H9 (cell line): ENCODE measurements at regions not wholly inside any gene's neighbourhood (a gene's known extent, or its start where the extent isn't known, plus 50 kb on each side); places are given as distances from the start of the nearest gene placed in this dataset.

Source experiments
- DNase-seq: peaks from one replicate; pipeline ENCODE4 v3.0.0-alpha.2; 2017
- H2AFZ ChIP-seq: one replicate; pipeline ENCODE4 v1.6.1; 2013; ENCODE audit warnings: mild to moderate bottlenecking, low read length, control low read depth, moderate library complexity
- H2AK5ac ChIP-seq: 2 replicates; pipeline ENCODE4 v1.6.1; 2013; ENCODE audit warnings: low read length, control low read depth, mixed read lengths; ENCODE audit not compliant: insufficient read length
- H2BK120ac ChIP-seq: one replicate; pipeline ENCODE4 v1.6.1; 2013; ENCODE audit warnings: low read depth, mild to moderate bottlenecking, low read length, control low read depth, inconsistent platforms; ENCODE audit not compliant: poor library complexity, severe bottlenecking
- H2BK12ac ChIP-seq: 2 replicates; pipeline ENCODE4 v1.6.1; 2013; ENCODE audit warnings: low read length, control low read depth, mixed read lengths, low read depth; ENCODE audit not compliant: insufficient read length
- H2BK15ac ChIP-seq: 2 replicates; pipeline ENCODE4 v1.6.1; 2013; ENCODE audit warnings: low read depth, low read length, control low read depth
- H2BK20ac ChIP-seq: one replicate; pipeline ENCODE4 v1.6.1; 2013; ENCODE audit warnings: low read depth, mild to moderate bottlenecking, low read length, control low read depth, inconsistent platforms; ENCODE audit not compliant: poor library complexity, severe bottlenecking
- H2BK5ac ChIP-seq: 2 replicates; pipeline ENCODE4 v1.6.1; 2013; ENCODE audit warnings: low read length, control low read depth, mixed read lengths; ENCODE audit not compliant: insufficient read length
- H3K14ac ChIP-seq: 2 replicates; pipeline ENCODE4 v1.6.1; 2013; ENCODE audit warnings: low read length, control low read depth; ENCODE audit not compliant: insufficient read depth
- H3K18ac ChIP-seq: 2 replicates; pipeline ENCODE4 v1.6.1; 2013; ENCODE audit warnings: low read depth, mild to moderate bottlenecking, mixed read lengths, low read length, control low read depth; ENCODE audit not compliant: insufficient read length
- H3K23ac ChIP-seq: 2 replicates; pipeline ENCODE4 v1.6.1; 2013; ENCODE audit warnings: low read length, control low read depth, mixed read lengths, low read depth; ENCODE audit not compliant: insufficient read length
- H3K23me2 ChIP-seq: 2 replicates; pipeline ENCODE4 v1.6.1; 2013; ENCODE audit warnings: low read depth, mild to moderate bottlenecking, mixed read lengths, low read length, control low read depth; ENCODE audit not compliant: insufficient read length, poor library complexity, severe bottlenecking
- H3K27ac ChIP-seq: 2 replicates; pipeline ENCODE4 v1.5.1; 2013; ENCODE audit warnings: low read length, control low read depth, mixed read lengths, low read depth; ENCODE audit not compliant: insufficient read length
- H3K27me3 ChIP-seq: 2 replicates; pipeline ENCODE4 v1.6.1; 2013; ENCODE audit warnings: low read length, control low read depth, inconsistent platforms; ENCODE audit not compliant: insufficient read depth
- H3K4ac ChIP-seq: 2 replicates; pipeline ENCODE4 v1.6.1; 2013; ENCODE audit warnings: low read depth, mild to moderate bottlenecking, control low read depth, inconsistent platforms, low read length, moderate library complexity
- H3K4me1 ChIP-seq: 2 replicates; pipeline ENCODE4 v1.6.1; 2013; ENCODE audit warnings: low read length, control low read depth, inconsistent platforms; ENCODE audit not compliant: insufficient read depth
- H3K4me2 ChIP-seq: 2 replicates; pipeline ENCODE4 v1.6.1; 2013; ENCODE audit warnings: low read length, control low read depth, mixed read lengths; ENCODE audit not compliant: insufficient read length, insufficient read depth
- H3K56ac ChIP-seq: 2 replicates; pipeline ENCODE4 v1.6.1; 2013; ENCODE audit warnings: low read depth, mild to moderate bottlenecking, mixed read lengths, low read length, control low read depth; ENCODE audit not compliant: insufficient read length
- H3K79me1 ChIP-seq: 2 replicates; pipeline ENCODE4 v1.6.1; 2013; ENCODE audit warnings: low read depth, mild to moderate bottlenecking, moderate library complexity, low read length, control low read depth, inconsistent platforms; ENCODE audit not compliant: insufficient read depth, poor library complexity, severe bottlenecking
- H3K79me2 ChIP-seq: 2 replicates; pipeline ENCODE4 v1.6.1; 2013; ENCODE audit warnings: low read length, control low read depth, inconsistent platforms; ENCODE audit not compliant: insufficient read depth
- H3K9ac ChIP-seq: 2 replicates; pipeline ENCODE4 v1.6.1; 2013; ENCODE audit warnings: low read length, control low read depth, mixed read lengths; ENCODE audit not compliant: insufficient read length; ENCODE audit errors: extremely low read depth
- H3K9me3 ChIP-seq: one replicate; pipeline ENCODE4 v1.6.1; 2013; ENCODE audit warnings: low read depth, low read length, inconsistent platforms; ENCODE audit not compliant: control insufficient read depth
- H3T11ph ChIP-seq: one replicate; pipeline ENCODE4 v1.6.1; 2013; ENCODE audit warnings: mild to moderate bottlenecking, low read length, control low read depth, inconsistent platforms
- H4K20me1 ChIP-seq: one replicate; pipeline ENCODE4 v1.6.1; 2013; ENCODE audit not compliant: control insufficient read depth, insufficient read length, insufficient read depth
- H4K5ac ChIP-seq: 2 replicates; pipeline ENCODE4 v1.6.1; 2013; ENCODE audit warnings: low read depth, mild to moderate bottlenecking, mixed read lengths, low read length, control low read depth; ENCODE audit not compliant: insufficient read length
- H4K8ac ChIP-seq: replicated peaks from 2 replicates; pipeline ENCODE4 v1.6.1; 2013; ENCODE audit warnings: low read length, control low read depth, mixed read lengths, low read depth; ENCODE audit not compliant: insufficient read length
- H4K91ac ChIP-seq: 2 replicates; pipeline ENCODE4 v1.6.1; 2013; ENCODE audit warnings: low read depth, mild to moderate bottlenecking, moderate library complexity, mixed read lengths, low read length, control low read depth; ENCODE audit not compliant: insufficient read length
- H3K27ac Mint-ChIP-seq, 3 experiments: 2 replicates in 2 of 3; 3 replicates in 1 of 3; pipeline ENCODE4 v1.8.0; 2020 to 2021; ENCODE audit warnings: mixed read lengths in 3 of 3, mild to moderate bottlenecking in 1 of 3, moderate library complexity in 1 of 3
- H3K27me3 Mint-ChIP-seq: 2 replicates; pipeline ENCODE4 v1.8.0; 2021; ENCODE audit warnings: low read depth, mild to moderate bottlenecking, moderate library complexity, mixed read lengths
- H3K36me3 Mint-ChIP-seq, 3 experiments: 2 replicates in 2 of 3; 3 replicates in 1 of 3; pipeline ENCODE4 v1.8.0; 2020 to 2021; ENCODE audit warnings: low read depth in 3 of 3, mixed read lengths in 3 of 3; ENCODE audit not compliant: insufficient read depth in 1 of 3
- H3K4me1 Mint-ChIP-seq, 2 experiments: 2 replicates each; pipeline ENCODE4 v1.8.0; 2020; ENCODE audit warnings: mixed read lengths in 2 of 2
- H3K4me3 Mint-ChIP-seq, 2 experiments: 2 replicates in 1 of 2; 3 replicates in 1 of 2; pipeline ENCODE4 v1.8.0; 2020 to 2021; ENCODE audit warnings: mild to moderate bottlenecking in 2 of 2, mixed read lengths in 2 of 2, moderate library complexity in 1 of 2
- H3K9me3 Mint-ChIP-seq, 2 experiments: 2 replicates in 1 of 2; 3 replicates in 1 of 2; pipeline ENCODE4 v1.8.0; 2020; ENCODE audit warnings: mild to moderate bottlenecking in 2 of 2, mixed read lengths in 2 of 2, moderate library complexity in 1 of 2
- WGBS: extraction: QIAGEN DNeasy Blood & Tissue Kit; methylation state at CpG from one replicate; pipeline ENCODE4 v1.1.7; 2013; ENCODE audit warnings: missing lambda C conversion rate, low lambda C conversion rate, mixed read lengths; ENCODE audit not compliant: insufficient read length; ENCODE audit errors: extremely low coverage; 5-methylcytosine and 5-hydroxymethylcytosine counted together
- TF ChIP-seq, protein P1 (sequence below): fragments of 200-600 bp; sonication (generic); conservative IDR thresholded peaks from 3 replicates; pipeline ENCODE4 v1.8.0; 2021; ENCODE audit warnings: antibody characterized with exemption, mild to moderate bottlenecking

DNA sequence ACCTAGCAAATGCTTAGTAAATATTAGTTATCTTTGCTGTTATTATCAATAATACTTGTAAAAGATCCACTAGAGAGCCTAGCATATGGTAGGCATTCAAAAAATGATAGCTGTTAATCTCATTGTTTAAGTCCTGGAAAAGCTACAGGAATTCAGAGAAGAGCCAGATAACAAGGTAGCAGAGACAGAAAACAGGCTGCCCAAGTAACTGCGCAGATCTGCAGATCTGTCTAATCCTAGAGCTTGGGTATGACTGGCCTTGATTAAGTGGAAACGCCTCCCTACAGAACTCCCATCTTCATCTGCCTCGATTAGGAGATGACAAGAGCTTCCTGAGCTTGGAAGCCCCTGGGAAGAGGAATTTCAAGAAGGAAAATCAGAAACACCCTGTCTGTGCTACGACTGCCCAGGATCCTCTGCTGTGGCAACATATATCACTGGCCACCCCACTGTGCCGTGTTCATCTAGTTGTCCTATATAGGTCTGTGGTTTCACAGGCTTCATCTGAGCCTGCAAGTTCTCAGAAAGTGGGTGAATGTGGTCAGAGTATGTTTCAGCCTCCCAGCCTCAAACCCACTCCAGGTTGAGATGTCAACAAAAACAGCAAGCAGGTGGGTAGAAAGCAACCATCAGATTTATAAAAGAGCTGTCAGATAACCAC is 151.5 kb upstream of the PKDCC start:
- TF ChIP-seq, protein P1, sequence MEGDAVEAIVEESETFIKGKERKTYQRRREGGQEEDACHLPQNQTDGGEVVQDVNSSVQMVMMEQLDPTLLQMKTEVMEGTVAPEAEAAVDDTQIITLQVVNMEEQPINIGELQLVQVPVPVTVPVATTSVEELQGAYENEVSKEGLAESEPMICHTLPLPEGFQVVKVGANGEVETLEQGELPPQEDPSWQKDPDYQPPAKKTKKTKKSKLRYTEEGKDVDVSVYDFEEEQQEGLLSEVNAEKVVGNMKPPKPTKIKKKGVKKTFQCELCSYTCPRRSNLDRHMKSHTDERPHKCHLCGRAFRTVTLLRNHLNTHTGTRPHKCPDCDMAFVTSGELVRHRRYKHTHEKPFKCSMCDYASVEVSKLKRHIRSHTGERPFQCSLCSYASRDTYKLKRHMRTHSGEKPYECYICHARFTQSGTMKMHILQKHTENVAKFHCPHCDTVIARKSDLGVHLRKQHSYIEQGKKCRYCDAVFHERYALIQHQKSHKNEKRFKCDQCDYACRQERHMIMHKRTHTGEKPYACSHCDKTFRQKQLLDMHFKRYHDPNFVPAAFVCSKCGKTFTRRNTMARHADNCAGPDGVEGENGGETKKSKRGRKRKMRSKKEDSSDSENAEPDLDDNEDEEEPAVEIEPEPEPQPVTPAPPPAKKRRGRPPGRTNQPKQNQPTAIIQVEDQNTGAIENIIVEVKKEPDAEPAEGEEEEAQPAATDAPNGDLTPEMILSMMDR = no peak
- H3K27me3 Mint-ChIP-seq = peaks cover 2% of the 10 kb centered on the region; the same call in 1 of the 2 replicates
- H4K8ac ChIP-seq = no peak overlapping the region

More for the DNA sequence above, 151.5 kb upstream of the PKDCC start:
- H3K9ac ChIP-seq = no peak overlapping the region
- no peaks in the 10 kb centered on the region for H3K9me3 ChIP-seq
- H3K4me2 ChIP-seq = no peak overlapping the region
- no peak overlapping the region for H3K56ac ChIP-seq
- no peaks in the 10 kb centered on the region for H3K23me2 ChIP-seq
- no peak overlapping the region for H3K14ac ChIP-seq
- Mint-ChIP-seq H3K27ac (no peak overlapping the region), H3K4me1 (no peaks in the 10 kb centered on the region), H3K4me3 (no peak overlapping the region), H3K9me3 (no peaks in the 10 kb centered on the region), H3K36me3 (no peaks in the 10 kb centered on the region)
- H4K5ac ChIP-seq = no peak overlapping the region
- H3K23ac ChIP-seq = no peak overlapping the region
- H3K27me3 ChIP-seq = no peaks in the 10 kb centered on the region
- WGBS = no CpG with 5 or more reads among the region's 5 CpGs
- H4K91ac ChIP-seq = no peak overlapping the region
- no peak overlapping the region for H2BK15ac ChIP-seq
- no peak overlapping the region for H2BK5ac ChIP-seq
- no peak overlapping the region for H3K27ac ChIP-seq
- H3K79me2 ChIP-seq = no peaks in the 10 kb centered on the region
- no peak overlapping the region for H2AK5ac ChIP-seq
- DNase-seq = no peak
- H2BK120ac ChIP-seq = no peak overlapping the region
- H2BK20ac ChIP-seq = no peak overlapping the region
- no peaks in the 10 kb centered on the region for H3K79me1 ChIP-seq
- H4K20me1 ChIP-seq = no peaks in the 10 kb centered on the region
- no peak overlapping the region for H3T11ph ChIP-seq
- no peak overlapping the region for H2BK12ac ChIP-seq
- no peak overlapping the region for H2AFZ ChIP-seq
- H3K4ac ChIP-seq = no peak overlapping the region
- no peak overlapping the region for H3K18ac ChIP-seq
- no peaks in the 10 kb centered on the region for H3K4me1 ChIP-seq
